Stimulated activated CD4-positive, alpha-beta T cell treated with anti-CD3 and anti-CD28 coated beads, Interleukin-2, amount 100 ng/mL, for 24 hours (primary cell): ENCODE measurements at regions not wholly inside any gene's neighbourhood (a gene's known extent, or its start where the extent isn't known, plus 50 kb on each side); places are given as distances from the start of the nearest gene placed in this dataset.
"Not testable (repeated sequence)": the region's sequence is repeated elsewhere in the genome, so short reads cannot be mapped to it uniquely, and the experiment has no call there.

Source experiments
- DNase-seq, 2 donors: peaks; one replicate each; pipeline ENCODE4 v3.0.0-alpha.2; 2020

DNA sequence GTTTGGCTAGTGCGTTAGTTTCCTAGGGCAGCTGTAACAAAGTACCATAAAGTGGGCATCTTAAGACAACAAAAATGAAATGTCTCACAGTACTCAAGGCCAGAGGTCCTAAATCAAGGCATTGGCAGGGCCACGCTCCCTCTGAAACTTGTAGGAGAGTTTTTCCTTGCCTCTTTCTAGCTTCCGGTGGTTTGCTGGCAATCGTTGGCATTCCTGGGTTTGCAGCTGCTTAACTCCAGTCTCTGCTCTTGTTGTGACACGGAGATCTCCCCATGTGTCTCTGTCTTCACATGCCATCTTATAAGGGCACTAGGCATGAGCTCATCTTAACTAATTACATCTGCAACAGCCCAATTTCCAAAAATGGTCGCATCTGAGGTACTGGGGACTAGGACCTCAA lies 362.0 kb upstream of the BOD1L1 start:
- DNase-seq = no peak

DNA sequence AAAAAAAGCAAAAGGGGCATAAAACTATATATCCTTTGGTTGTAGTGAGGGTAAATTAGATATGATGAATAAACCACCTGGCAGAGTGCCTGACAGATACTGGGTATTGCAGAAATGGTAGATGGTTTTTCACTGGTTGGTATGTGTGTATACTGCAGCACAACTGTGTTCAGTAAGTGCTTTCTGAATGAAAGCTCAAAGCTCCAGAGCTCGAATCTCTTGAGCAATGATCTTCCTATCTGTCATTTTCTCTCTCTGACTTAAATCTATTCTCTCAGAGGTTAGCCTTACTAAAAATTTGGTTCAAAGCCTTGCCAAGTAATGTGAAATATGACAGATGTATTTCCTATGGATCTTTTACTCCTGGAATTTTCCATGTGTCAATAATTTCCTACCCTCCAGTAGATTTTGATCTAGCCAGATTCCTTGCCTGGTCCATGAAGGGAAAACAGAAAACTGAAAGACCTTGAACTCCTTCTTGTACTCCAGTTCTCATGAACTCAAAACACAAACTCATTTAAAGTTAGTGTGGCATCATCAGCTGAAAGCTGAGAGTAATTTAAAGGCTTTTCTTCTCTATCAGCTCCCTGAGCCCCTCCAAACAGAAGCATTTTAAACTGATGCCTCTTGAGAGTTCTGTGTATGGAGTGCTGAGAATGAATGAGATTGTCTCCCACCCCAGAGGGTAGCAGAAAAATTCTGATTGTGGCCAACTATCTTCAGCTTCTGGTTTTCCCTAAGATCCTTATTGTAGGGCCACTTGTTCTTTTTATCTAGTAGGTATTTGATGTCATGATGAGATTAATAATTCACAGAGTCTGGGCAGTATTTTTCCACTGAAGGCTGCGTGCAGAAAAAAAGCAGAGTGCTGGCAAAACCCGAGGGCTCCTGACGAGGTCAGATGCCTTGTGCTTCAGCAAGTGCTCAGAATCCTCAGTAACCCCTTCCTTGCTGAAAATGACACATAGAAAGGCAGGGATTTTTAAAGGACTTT lies 363.4 kb upstream of the BOD1L1 start:
- DNase-seq = no peak

DNA sequence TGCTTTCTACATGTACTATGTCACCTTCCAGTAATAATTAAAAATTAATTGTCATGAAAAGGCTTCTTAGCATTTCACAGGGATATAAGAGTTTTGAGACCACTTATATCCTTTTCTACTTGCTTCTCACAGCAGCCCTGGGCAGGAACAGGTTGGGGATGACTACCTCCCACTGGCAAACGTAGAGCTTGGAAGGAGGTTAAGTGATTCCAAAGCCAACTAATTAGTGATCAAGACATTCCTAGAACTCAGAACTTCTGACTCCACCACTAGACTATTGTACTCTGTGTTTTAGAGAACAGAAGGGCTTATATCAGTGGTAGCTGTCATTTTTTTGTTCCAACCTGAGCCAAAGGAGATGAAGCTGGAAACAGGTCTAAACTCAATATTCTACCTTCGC lies 364.5 kb upstream of the BOD1L1 start:
- no peak for DNase-seq

DNA sequence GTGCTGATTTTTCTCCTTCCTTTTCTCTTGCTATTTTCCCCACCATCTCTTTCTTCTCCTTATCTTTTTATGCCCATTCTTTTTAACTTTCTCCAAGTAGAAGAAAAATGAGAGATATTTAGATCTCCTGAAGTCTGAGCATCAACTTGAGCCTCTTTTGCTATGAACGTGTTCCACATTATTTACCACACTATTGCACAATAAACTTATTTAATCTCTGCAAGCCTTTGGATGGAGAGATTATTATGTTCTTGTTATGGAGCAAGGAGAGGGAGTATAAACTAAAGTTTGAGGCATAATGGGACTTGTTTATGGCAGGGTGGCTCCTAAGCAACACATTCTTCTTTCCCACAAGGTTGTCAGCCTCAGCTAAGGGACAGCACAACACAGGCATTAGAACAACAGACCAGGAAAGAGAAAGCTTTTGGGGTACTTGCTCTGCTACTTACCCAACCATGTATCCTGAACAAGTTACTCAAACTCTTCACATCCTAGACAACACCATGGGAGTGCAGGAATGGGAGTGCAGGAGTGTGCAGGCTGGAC lies 365.5 kb upstream of the BOD1L1 start:
- no peak for DNase-seq

DNA sequence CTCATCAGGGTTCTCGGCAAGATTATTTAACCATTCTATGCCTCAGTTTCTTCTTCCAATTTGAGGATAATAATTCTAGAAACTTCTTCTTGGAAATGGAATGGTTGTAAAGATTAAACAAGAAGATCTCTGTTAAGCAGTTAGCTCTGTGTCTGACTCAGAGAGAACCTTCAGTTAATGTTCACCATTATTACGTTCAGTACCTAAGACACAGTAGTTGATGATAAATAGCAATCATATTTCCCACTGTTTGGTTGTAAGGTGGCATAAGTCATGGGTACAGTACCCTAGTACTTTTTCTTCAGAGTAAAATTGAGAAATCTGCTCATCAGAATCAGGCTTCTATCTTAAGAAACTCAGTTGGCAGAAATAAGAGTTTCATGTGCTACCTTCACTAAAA lies 366.5 kb upstream of the BOD1L1 start:
- no peak for DNase-seq

DNA sequence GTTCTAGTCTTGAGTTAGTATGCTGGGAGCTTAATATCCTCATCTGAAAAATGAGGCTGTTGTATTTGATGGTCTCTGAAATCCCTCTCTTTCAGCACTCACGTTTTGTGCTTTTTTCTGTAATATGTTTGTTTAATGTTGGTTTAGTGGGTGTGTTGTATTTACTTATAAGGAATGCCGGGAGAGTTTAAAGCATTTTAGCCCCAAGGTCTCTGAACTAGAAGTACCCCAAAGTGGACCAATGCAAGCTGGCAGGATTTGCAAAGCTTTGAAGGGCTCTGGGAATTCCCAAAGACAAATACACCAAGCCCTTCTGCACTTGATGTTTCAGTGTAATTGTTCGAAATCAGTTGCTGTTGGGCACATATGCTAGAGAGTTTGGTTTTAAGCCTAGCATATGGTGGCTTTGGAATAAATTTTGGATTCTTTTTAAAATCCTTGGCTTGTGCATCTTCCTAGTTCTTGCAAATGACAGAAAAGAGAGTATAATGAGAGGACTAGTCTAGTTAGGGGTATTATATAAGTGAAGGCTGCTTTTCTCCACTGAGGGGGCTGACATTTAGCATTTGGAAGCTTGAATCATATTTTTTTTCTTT lies 371.4 kb upstream of the BOD1L1 start:
- no peak for DNase-seq

DNA sequence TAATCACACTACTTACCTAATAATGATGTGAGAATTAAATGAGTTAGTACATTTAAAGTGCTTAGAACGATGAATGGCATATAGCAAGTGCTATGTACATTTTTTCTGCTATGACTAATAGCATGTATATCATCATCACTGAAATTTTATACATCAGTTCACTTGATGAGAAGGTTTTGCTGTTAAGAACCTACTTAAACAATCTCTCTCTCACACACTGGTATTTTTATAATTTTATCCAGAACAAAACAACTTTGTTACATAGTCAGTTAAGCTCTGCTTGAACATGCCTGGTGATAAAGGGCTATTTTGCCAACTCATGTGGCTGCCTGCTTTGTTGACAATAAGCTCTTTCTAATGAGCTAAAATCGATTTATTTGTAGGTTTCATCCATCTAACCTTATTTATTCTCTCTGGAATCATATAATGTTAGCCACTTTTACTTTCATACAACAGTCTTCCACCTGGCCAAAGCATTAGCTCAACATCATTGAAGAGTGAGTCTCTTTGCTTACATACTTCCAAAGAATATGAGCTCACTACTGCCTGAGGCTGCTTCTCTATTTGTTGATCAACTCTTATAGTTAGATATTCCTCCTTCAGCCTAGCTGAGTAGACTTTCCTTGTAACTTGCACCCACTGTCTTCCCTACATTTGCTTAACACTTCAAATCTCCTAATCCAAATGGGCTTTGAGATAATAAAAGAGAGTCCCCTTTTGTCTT lies 372.7 kb upstream of the BOD1L1 start:
- no peak for DNase-seq

DNA sequence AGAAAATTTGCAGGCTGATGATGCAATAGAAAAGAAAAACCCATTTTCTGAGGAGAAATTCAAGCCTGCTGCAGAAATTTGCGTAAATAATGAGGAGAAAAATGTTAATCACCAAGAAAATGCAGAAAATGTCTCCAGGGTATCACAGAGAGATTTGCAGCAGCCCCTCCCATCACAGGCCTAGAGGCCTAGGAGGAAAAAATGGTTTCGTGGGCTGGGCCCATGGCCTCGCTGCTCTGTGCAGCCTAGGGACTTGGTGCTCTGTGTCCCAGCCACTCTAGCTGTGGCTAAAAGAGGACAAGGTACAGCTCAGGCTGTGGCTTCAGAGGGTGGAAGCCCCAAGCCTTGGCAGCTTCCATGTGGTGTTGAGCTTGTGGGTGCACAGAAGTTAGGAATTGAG lies 374.8 kb upstream of the BOD1L1 start:
- not testable (repeated sequence) for DNase-seq

DNA sequence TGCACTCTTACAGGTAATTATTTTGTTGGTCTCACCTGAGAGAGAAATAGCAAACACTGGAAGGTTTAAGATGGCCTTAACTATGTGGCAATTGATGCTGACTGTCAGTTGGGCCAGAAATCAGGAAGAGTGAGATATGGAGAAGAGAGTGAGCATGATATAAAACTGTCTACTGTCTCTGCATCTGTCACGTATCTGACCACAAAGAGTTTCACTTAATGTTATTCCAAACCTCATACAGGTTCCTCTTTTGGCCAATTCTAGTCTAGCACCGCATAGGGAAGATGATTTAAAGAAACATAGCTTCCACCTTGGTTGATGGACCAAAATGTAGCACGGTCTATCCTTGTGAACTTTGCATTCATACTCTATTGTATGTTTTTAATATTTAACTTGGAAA lies 381.0 kb upstream of the BOD1L1 start:
- DNase-seq = no peak

DNA sequence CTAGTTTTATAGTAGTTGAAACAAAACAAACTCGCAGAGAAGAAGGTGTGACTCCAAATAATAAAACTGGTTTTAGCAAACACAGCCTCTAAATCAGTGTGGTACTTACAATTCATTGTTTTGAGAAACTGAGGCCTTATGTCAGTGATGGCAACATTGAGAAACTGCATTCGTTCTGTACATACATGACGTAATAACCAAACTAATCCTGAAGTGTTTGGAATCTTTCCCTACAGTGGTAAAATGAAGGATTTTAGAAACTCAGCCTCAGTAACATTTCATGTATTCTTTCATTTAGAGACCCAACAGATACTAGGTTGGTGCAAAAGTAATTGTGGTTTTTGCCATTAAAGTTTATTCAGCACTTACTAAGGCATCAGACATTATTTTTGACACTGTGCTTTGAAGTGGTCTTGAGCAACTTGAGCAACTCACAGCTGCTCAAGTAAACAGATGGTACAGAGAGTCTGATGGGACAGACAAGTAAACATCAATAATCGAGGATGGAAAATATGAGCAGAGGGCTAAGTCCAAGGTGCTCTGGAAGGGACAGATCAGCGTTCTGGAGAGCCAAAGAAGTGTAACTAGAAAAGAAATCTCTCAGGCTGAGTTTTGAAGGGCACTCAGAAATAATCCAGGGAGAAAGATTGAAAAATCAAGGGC lies 390.8 kb upstream of the BOD1L1 start:
- no peak for DNase-seq

DNA sequence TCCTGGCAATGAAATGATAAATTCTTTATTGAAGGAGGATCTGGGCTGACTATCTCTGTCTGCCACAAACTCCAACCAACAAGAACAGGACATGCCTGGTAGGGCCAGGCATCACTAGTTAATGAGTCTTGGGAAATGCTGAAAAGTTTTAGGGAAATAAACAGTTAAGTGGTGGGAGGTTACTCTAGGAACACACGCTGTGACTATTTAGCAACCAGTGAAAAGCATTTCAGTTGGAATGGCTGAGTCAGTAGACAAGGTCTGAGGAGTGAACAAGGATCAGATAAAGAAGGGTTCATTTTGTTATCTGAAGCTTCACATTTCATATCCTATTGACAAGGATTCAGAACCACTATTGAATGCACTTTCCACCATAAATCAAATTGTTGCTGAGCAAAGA lies 394.9 kb upstream of the BOD1L1 start:
- DNase-seq = no peak

DNA sequence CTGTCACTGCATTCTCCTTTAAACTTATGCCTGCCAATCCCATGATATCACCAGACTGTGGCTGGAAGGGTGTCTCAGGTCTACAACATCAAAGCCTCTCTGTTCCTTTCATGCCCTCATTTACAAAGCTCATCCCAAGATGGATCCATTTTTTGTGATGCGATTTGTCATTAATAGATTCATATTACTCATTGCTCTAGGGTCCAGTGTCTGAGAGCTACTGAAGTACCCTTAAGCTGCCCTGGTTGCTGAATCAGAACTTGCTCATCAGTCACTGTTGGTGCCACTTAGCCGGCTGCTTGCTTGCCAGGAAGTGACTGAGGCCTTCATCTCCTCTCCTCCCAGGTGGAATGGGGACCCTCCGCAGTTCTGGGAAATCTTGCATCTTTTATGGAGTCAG lies 395.5 kb upstream of the BOD1L1 start:
- DNase-seq = no peak

DNA sequence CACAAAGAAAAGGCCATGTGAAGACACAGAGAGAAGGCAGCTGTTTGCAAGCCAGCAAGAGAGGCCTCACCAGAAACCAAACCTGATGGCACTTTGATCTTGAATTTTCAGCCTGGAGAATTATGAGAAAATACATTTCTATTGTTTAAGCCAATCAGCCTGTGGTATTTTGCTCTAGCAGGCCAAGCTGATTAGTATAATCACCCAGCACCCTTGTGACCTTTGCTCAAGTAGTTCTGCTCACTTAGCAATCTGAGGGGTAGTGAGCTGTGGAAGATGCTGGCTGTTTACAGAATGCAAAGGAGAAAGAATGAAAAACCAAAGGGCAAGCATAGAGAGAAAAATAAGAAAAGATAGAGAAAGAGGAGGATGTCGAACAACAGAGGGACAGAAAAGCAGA lies 396.4 kb upstream of the BOD1L1 start:
- no peak for DNase-seq

DNA sequence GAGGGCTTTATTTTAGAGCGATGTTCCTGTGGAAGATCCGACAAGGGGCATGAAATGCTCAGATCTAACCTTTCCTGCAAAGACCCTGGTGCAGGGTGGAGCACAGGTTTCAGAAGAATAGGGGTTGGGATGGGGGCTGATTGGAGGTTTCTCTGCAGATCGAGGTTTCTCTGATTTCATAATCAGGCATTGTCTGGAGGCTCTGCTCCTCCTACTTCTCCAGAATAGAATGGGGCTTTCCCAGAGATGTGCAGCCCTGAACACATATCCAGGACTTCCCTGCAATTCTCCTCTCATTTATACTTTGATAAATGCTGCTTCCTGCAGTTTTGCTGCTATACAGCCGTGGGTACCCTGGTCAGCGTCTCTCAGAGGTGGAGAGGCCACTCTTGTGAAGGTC lies 397.6 kb upstream of the BOD1L1 start:
- no peak for DNase-seq

DNA sequence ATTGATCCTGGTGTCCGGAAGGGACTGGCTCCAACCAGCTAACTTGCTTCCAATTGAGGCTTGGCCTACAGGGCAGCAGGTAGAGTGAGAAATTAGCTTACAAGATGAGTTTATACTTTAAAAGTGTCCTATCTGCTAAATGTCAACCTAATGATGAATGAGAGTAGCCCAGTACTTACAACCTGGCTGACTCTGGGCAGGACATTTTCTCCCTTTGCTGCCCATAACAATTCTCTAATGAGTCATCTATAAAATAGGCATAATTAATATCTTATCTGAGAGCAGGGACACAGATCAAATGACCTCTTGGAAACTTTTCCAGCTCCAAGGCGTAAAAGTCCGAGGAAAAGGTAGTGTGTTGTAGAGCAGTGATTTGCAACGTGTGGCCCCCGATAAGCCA lies 398.4 kb upstream of the BOD1L1 start:
- no peak for DNase-seq

DNA sequence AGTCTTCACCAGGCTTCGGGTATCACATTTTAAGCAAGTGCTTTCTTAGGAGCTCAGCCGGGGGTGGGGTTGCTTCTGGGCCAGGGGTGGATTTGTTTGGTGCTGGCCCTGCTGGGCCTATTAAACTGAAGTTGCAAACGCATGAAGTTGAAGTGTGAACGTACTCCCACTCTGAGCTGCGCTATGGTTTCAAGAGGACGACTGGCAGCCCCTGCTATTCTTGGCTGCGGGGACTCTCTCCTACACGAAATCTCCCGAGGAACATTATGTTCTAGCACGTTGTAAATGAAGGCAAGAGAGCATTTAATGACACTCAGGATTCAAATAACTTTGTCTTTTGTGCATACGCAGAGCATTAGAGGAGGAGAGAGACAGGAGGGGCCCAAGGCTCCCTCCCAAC lies 401.3 kb upstream of the BOD1L1 start:
- DNase-seq = no peak

DNA sequence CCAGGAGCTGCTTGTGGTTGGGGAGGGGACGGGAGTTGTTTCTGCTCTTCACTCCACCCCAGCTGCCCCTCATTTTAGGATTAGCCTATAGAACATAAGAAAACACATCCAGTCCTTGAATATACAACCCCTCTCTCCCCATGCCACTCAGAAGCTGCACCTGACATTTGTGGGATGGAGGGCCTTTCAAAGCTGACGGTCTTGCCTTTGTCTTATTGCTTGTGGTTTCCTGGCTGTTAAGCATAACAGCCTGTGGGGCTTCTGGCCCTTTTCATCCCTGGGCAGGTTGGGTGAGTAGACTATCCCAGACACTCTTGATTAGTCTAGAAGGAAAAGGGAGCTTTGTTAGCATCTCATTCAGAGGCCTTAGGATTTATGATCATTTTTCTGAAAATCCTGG lies 407.6 kb upstream of the BOD1L1 start:
- no peak for DNase-seq

DNA sequence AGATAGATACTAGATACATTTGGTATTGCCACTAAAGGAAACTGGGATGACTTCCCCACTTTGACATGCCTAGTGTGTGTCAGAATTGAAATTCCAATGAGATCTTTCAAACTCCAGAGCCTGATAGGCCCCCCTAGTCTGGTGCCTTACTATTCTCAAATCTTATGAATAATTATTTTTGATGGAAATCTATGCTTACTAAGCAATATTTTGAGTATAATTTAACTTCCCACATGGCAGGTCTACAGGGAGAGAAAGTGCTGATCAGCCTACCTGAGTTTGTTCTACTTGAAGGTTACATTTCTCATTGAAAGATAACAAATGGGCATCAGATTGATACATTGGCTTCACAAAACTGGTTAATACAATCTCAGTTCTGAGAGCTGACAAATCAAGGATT lies 415.7 kb upstream of the BOD1L1 start:
- DNase-seq = no peak

DNA sequence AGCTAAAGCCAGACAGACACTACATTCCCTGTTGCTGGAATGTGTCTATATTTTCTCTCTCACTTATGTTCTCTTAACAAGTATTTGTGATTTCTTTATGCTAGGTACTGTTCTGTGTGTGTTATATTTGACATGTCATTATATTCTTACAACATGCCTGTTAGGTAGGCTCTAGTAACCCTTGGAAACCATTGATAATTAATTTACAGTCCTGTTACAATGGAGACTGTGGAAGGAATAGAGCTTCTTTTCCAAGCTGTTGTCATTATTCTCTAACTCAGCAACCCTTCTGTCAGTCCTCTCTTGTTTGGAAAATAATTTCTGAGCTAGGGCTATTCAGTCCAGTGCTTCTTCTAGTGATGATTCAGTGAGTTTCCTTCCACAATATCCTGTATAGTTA lies 419.1 kb upstream of the BOD1L1 start:
- no peak for DNase-seq

DNA sequence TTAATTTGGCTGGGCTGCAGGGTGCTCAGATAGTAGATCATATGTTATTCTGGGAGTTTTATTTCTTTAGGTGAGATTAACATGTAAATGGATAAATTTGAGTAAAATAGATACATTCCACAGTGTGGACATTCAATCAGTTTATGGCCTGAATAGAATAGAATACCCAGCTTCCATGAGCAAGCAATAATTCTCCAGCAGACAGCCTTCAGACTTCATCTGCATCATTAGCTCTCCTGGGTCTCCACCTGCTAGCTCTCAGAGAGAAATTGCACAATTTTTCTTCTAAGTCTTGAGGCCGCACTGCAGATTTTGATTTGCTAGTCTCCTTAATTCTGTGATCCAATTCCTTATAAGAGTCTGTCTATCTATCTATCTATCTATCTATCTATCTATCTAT lies 420.3 kb upstream of the BOD1L1 start:
- DNase-seq = no peak

DNA sequence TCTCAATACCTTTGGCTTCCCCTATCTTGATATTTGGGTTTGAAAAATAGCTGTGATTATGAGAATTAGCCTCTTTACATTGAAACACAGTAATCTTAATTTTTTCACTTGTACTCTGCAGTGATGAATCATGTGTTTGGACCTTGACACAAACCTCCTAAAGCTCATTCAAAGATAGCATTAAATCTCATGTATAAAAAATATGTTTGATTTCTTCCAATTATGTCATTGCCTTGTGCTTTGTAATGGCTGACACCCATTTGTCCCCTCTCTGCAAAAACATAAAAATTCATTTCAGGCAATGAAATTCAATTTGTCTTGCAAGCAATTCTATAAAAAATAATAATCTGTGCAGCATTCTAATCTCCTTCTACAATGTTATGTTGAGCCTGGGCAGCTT lies 422.4 kb upstream of the BOD1L1 start:
- no peak for DNase-seq

DNA sequence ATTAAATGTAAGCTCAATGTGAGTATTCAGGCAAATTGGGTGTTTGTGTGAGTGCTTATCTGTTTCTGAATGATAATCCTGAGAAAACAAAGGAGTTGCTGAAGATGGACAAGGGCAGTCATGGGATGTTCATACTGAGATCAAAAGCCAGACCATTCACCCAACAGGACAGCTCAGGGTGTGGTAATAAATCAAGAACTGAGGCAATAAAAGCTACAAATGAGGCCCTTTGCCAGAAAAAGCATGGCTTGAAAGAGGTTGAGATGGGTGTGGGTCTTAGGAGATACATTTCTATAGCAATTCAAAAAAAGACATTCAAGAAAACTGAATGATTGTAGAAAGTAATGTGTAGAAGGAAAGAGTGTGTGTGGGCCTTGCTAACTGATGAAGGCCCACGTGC lies 425.8 kb upstream of the BOD1L1 start:
- no peak for DNase-seq

DNA sequence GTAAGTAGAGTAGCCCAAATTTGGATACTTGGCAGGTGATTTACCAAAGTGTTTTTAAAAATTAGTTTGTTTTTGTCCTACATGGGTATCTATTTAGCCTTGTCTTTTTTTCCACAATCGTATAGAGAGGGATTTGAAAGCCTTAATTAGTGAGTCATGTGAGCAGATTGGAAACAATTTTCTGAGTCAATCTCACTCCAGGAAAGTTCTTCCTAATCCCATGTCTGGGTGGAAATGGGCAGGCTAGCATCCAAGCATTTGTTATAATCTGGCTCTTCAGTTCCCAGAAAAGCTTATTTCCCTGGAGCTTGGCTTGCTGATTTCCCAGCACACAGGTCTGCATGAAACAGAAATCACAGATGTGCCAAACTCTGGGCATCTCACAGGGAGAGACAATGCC lies 426.9 kb upstream of the BOD1L1 start:
- no peak for DNase-seq
